Cardiac septum (tissue), 1 donor: ENCODE measurements at regions not wholly inside any gene's neighbourhood (a gene's known extent, or its start where the extent isn't known, plus 50 kb on each side); places are given as distances from the start of the nearest gene placed in this dataset.
"Not testable (repeated sequence)": the region's sequence is repeated elsewhere in the genome, so short reads cannot be mapped to it uniquely, and the experiment has no call there.

ENCODE experiments used
- DNase-seq: peaks from one replicate; pipeline ENCODE4 v3.0.0-alpha.2; 2020; ENCODE audit warnings: low spot score
- intact Hi-C: fragments of 100-400 bp; cut with DNase I; formaldehyde crosslinking; loops from one replicate; pipeline ENCODE4 v1.14.0; 2022
- donor health status: DM: no; HTN: no; CAD: no.

- intact Hi-C loops: no loop called here
- DNase-seq: no peak
Observed at GRCh38 chr16:13645601-13646245, 274.2 kb upstream of the ERCC4 start.

GRCh38 chr16:13660807-13661206, 259.1 kb upstream of the ERCC4 start:
- no peak for DNase-seq
- intact Hi-C loops: no loop called here

- intact Hi-C loops: no loop called here
- no peak for DNase-seq
Observed at GRCh38 chr16:13665876-13666275, 254.1 kb upstream of the ERCC4 start.

GRCh38 chr16:13672196-13672595, 247.8 kb upstream of the ERCC4 start:
- DNase-seq: no peak
- intact Hi-C loops: no loop called here

GRCh38 chr16:13680021-13680889, 239.7 kb upstream of the ERCC4 start:
- intact Hi-C loops: no loop called here
- no peak for DNase-seq

GRCh38 chr16:13684819-13685563, 235.0 kb upstream of the ERCC4 start:
- no peak for DNase-seq
- intact Hi-C loops: no loop called here

- no peak for DNase-seq
- intact Hi-C loops: no loop called here
Observed at GRCh38 chr16:13696017-13696416, 223.9 kb upstream of the ERCC4 start.

- intact Hi-C loops: no loop called here
- DNase-seq: no peak
Observed at GRCh38 chr16:13697013-13697412, 222.9 kb upstream of the ERCC4 start.

- no peak for DNase-seq
- intact Hi-C loops: no loop called here
Observed at GRCh38 chr16:13697568-13697967, 222.4 kb upstream of the ERCC4 start.

GRCh38 chr16:13702614-13703013, 217.3 kb upstream of the ERCC4 start:
- no peak for DNase-seq
- intact Hi-C loops: no loop called here

- DNase-seq: no peak
Observed at GRCh38 chr16:13708347-13709120, 211.4 kb upstream of the ERCC4 start.

GRCh38 chr16:13718748-13719147, 201.2 kb upstream of the ERCC4 start:
- DNase-seq: no peak
- intact Hi-C loops: no loop called here

More at GRCh38 chr16:13708347-13709120, 211.4 kb upstream of the ERCC4 start:
- intact Hi-C loops: no loop called here

- intact Hi-C loops: no loop called here
- no peak for DNase-seq
Observed at GRCh38 chr16:13727943-13728342, 192.0 kb upstream of the ERCC4 start.

- intact Hi-C loops: no loop called here
- no peak for DNase-seq
Observed at GRCh38 chr16:13733561-13733960, 186.4 kb upstream of the ERCC4 start.

- intact Hi-C loops: loop anchor here (10.0 kb wide), 1 partner anchor 135 kb away; no protein-coding TSS in a partner anchor
- DNase-seq: not testable (repeated sequence)
Observed at GRCh38 chr16:13739621-13740373, 180.2 kb upstream of the ERCC4 start.

- intact Hi-C loops: loop anchor here (10.0 kb wide), 1 partner anchor 132 kb away; no protein-coding TSS in a partner anchor
- DNase-seq: no peak
Observed at GRCh38 chr16:13742928-13743327, 177.0 kb upstream of the ERCC4 start.

- intact Hi-C loops: loop anchor here (10.0 kb wide), 1 partner anchor 131 kb away; no protein-coding TSS in a partner anchor
Observed at GRCh38 chr16:13743571-13743970, 176.4 kb upstream of the ERCC4 start.

GRCh38 chr16:13756411-13757140, 163.4 kb upstream of the ERCC4 start:
- DNase-seq: no peak
- intact Hi-C loops: no loop called here

More at GRCh38 chr16:13743571-13743970, 176.4 kb upstream of the ERCC4 start:
- DNase-seq: no peak
